HCT116 (cell line): ENCODE measurements at regions not wholly inside any gene's neighbourhood (a gene's known extent, or its start where the extent isn't known, plus 50 kb on each side); places are given as distances from the start of the nearest gene placed in this dataset.

Experiments
- ATF3 ChIP-seq: IDR thresholded peaks from 2 replicates; pipeline ENCODE4 v1.6.1; 2012
- CEBPB ChIP-seq: IDR thresholded peaks from 2 replicates; pipeline ENCODE4 v1.6.1; 2012; ENCODE audit warnings: low read depth
- CTCF ChIP-seq, 3 experiments: fragments of 200-600 bp in 1 of 3; sonication (generic) in 1 of 3; IDR thresholded peaks in 2 of 3; conservative IDR thresholded peaks in 1 of 3; 2 replicates each; pipeline ENCODE4 v1.5.1; 2012 to 2017; ENCODE audit warnings: low read depth in 2 of 3, low read length in 2 of 3, antibody characterized with exemption in 1 of 3, borderline replicate concordance in 1 of 3, control low read depth in 1 of 3, mild to moderate bottlenecking in 1 of 3, mixed read lengths in 1 of 3, mixed run types in 1 of 3, moderate library complexity in 1 of 3; ENCODE audit not compliant: insufficient read depth in 1 of 3
- ELF1 ChIP-seq: IDR thresholded peaks from 2 replicates; pipeline ENCODE4 v1.6.1; 2012; ENCODE audit warnings: low read depth, borderline replicate concordance
- EZH2 ChIP-seq: fragments of 200-600 bp; sonication (generic); IDR thresholded peaks from 2 replicates; pipeline ENCODE4 v1.6.1; 2017; ENCODE audit warnings: antibody characterized with exemption, mixed run types
- EZH2phosphoT487 ChIP-seq: fragments of 200-600 bp; IDR thresholded peaks from 2 replicates; pipeline ENCODE4 v1.6.1; 2018; ENCODE audit warnings: antibody characterized with exemption, borderline replicate concordance
- MAX ChIP-seq: IDR thresholded peaks from 2 replicates; pipeline ENCODE4 v1.6.1; 2012
- POLR2A ChIP-seq: IDR thresholded peaks from 2 replicates; pipeline ENCODE4 v1.7.0; 2011; ENCODE audit warnings: borderline replicate concordance; ENCODE audit not compliant: insufficient read depth, insufficient read length; ENCODE audit errors: extremely low read depth
- POLR2AphosphoS5 ChIP-seq: IDR thresholded peaks from 2 replicates; pipeline ENCODE4 v1.6.1; 2011; ENCODE audit warnings: mild to moderate bottlenecking, low read depth, low read length, moderate library complexity
- RAD21 ChIP-seq: IDR thresholded peaks from 2 replicates; pipeline ENCODE4 v1.6.1; 2012; ENCODE audit warnings: low read depth, mild to moderate bottlenecking
- SIN3A ChIP-seq: IDR thresholded peaks from 2 replicates; pipeline ENCODE4 v1.6.1; 2012; ENCODE audit warnings: low read depth
- ZFX ChIP-seq: fragments of 450-650 bp; IDR thresholded peaks from 2 replicates; pipeline ENCODE4 v1.6.1; 2017
- ZNF274 ChIP-seq: fragments of 200-500 bp; sonication (Bioruptor generic); IDR thresholded peaks from 2 replicates; pipeline ENCODE4 v1.6.1; 2014; ENCODE audit warnings: mild to moderate bottlenecking, low read depth, low read length, inconsistent platforms
- TF ChIP-seq, protein P1 (sequence below): IDR thresholded peaks from 2 replicates; pipeline ENCODE4 v1.6.1; 2012; ENCODE audit warnings: low read depth

GRCh38 chr5:39520232-39520572 lies 95.4 kb upstream of the DAB2 start:
- no peak for TF ChIP-seq ATF3
- TF ChIP-seq CTCF (IDR thresholded peaks at IDR 0.05 in 2 of 3, conservative IDR thresholded peaks at IDR 0.05 in 1 of 3; ENCODE audit: borderline replicate concordance in 1 of 3, insufficient read depth in 1 of 3, low read depth in 2 of 3, low read length in 2 of 3) = no peak
- TF ChIP-seq EZH2 = no peak
- no peak for TF ChIP-seq EZH2phosphoT487
- TF ChIP-seq ZFX = no peak
- TF ChIP-seq ZNF274 = no peak
- TF ChIP-seq POLR2A = no peak
- no peak for TF ChIP-seq RAD21
- TF ChIP-seq SIN3A = no peak
- no peak for TF ChIP-seq ELF1
- no peak for TF ChIP-seq POLR2AphosphoS5
- no peak for TF ChIP-seq MAX
- TF ChIP-seq CEBPB = no peak
- TF ChIP-seq, protein P1, sequence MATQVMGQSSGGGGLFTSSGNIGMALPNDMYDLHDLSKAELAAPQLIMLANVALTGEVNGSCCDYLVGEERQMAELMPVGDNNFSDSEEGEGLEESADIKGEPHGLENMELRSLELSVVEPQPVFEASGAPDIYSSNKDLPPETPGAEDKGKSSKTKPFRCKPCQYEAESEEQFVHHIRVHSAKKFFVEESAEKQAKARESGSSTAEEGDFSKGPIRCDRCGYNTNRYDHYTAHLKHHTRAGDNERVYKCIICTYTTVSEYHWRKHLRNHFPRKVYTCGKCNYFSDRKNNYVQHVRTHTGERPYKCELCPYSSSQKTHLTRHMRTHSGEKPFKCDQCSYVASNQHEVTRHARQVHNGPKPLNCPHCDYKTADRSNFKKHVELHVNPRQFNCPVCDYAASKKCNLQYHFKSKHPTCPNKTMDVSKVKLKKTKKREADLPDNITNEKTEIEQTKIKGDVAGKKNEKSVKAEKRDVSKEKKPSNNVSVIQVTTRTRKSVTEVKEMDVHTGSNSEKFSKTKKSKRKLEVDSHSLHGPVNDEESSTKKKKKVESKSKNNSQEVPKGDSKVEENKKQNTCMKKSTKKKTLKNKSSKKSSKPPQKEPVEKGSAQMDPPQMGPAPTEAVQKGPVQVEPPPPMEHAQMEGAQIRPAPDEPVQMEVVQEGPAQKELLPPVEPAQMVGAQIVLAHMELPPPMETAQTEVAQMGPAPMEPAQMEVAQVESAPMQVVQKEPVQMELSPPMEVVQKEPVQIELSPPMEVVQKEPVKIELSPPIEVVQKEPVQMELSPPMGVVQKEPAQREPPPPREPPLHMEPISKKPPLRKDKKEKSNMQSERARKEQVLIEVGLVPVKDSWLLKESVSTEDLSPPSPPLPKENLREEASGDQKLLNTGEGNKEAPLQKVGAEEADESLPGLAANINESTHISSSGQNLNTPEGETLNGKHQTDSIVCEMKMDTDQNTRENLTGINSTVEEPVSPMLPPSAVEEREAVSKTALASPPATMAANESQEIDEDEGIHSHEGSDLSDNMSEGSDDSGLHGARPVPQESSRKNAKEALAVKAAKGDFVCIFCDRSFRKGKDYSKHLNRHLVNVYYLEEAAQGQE = no peak
